ENCODE measurements at regions not wholly inside any gene's neighbourhood (a gene's known extent, or its start where the extent isn't known, plus 50 kb on each side); places are given as distances from the start of the nearest gene placed in this dataset.

GRCh38 chr4:167290678-167291077, 56.4 kb upstream of the SPOCK3 start:
- DNase-seq (ENCODE audit: low spot score): no peak
- intact Hi-C loops (cut with DNase I): loop anchor here (1.0 kb wide), 1 partner anchor 269 kb away; no protein-coding TSS in a partner anchor

GRCh38 chr4:167308876-167309275, 74.6 kb upstream of the SPOCK3 start:
- DNase-seq (ENCODE audit: low spot score): no peak
- intact Hi-C loops (cut with DNase I): no loop called here

- DNase-seq (ENCODE audit: low spot score): no peak
- intact Hi-C loops (cut with DNase I): no loop called here
Observed at GRCh38 chr4:167321299-167321698, 87.0 kb upstream of the SPOCK3 start.

- no peak for DNase-seq (ENCODE audit: low spot score)
- intact Hi-C loops (cut with DNase I): no loop called here
Observed at GRCh38 chr4:167339781-167340180, 105.5 kb upstream of the SPOCK3 start.

- intact Hi-C loops (cut with DNase I): no loop called here
- no peak for DNase-seq (ENCODE audit: low spot score)
Observed at GRCh38 chr4:167359711-167360110, 125.4 kb upstream of the SPOCK3 start.

- no peak for DNase-seq (ENCODE audit: low spot score)
- intact Hi-C loops (cut with DNase I): no loop called here
Observed at GRCh38 chr4:167379076-167379835, 145.0 kb upstream of the SPOCK3 start.

- intact Hi-C loops (cut with DNase I): no loop called here
- no peak for DNase-seq (ENCODE audit: low spot score)
Observed at GRCh38 chr4:167380964-167381363, 146.7 kb upstream of the SPOCK3 start.

GRCh38 chr4:167383291-167383690, 149.0 kb upstream of the SPOCK3 start:
- intact Hi-C loops (cut with DNase I): no loop called here

GRCh38 chr4:167397586-167397985, 163.3 kb upstream of the SPOCK3 start:
- DNase-seq (ENCODE audit: low spot score): no peak
- intact Hi-C loops (cut with DNase I): no loop called here

More at GRCh38 chr4:167383291-167383690, 149.0 kb upstream of the SPOCK3 start:
- DNase-seq (ENCODE audit: low spot score): no peak

GRCh38 chr4:167399201-167399600, 164.9 kb upstream of the SPOCK3 start:
- intact Hi-C loops (cut with DNase I): no loop called here

GRCh38 chr4:167406181-167406580, 171.9 kb upstream of the SPOCK3 start:
- no peak for DNase-seq (ENCODE audit: low spot score)
- intact Hi-C loops (cut with DNase I): no loop called here

More at GRCh38 chr4:167399201-167399600, 164.9 kb upstream of the SPOCK3 start:
- DNase-seq (ENCODE audit: low spot score): no peak

GRCh38 chr4:167415461-167415860, 181.2 kb upstream of the SPOCK3 start:
- DNase-seq (ENCODE audit: low spot score): no peak
- intact Hi-C loops (cut with DNase I): no loop called here

- DNase-seq (ENCODE audit: low spot score): no peak
- intact Hi-C loops (cut with DNase I): no loop called here
Observed at GRCh38 chr4:167419468-167420140, 185.3 kb upstream of the SPOCK3 start.

GRCh38 chr4:167421201-167421600, 186.9 kb upstream of the SPOCK3 start:
- intact Hi-C loops (cut with DNase I): no loop called here

GRCh38 chr4:167424341-167425256, 190.3 kb upstream of the SPOCK3 start:
- no peak for DNase-seq (ENCODE audit: low spot score)
- intact Hi-C loops (cut with DNase I): no loop called here

More at GRCh38 chr4:167421201-167421600, 186.9 kb upstream of the SPOCK3 start:
- no peak for DNase-seq (ENCODE audit: low spot score)

- intact Hi-C loops (cut with DNase I): no loop called here
- DNase-seq (ENCODE audit: low spot score): no peak
Observed at GRCh38 chr4:167428156-167428555, 193.9 kb upstream of the SPOCK3 start.

- intact Hi-C loops (cut with DNase I): no loop called here
- no peak for DNase-seq (ENCODE audit: low spot score)
Observed at GRCh38 chr4:167431371-167431770, 197.1 kb upstream of the SPOCK3 start.

- intact Hi-C loops (cut with DNase I): no loop called here
- no peak for DNase-seq (ENCODE audit: low spot score)
Observed at GRCh38 chr4:167435786-167436185, 201.5 kb upstream of the SPOCK3 start.

GRCh38 chr4:167443841-167444240, 209.5 kb upstream of the SPOCK3 start:
- DNase-seq (ENCODE audit: low spot score): no peak
- intact Hi-C loops (cut with DNase I): no loop called here

- intact Hi-C loops (cut with DNase I): no loop called here
- no peak for DNase-seq (ENCODE audit: low spot score)
Observed at GRCh38 chr4:167452922-167453430, 218.7 kb upstream of the SPOCK3 start.
